ENCODE measurements at regions not wholly inside any gene's neighbourhood (a gene's known extent, or its start where the extent isn't known, plus 50 kb on each side); places are given as distances from the start of the nearest gene placed in this dataset.

GRCh38 chr18:8963876-8964275, 138.6 kb upstream of the NDUFV2 start:
- no peak for TF ChIP-seq POLR2A (IDR thresholded peaks at IDR 0.05; ENCODE audit: low read depth, low read length)
- TF ChIP-seq, protein P1, sequence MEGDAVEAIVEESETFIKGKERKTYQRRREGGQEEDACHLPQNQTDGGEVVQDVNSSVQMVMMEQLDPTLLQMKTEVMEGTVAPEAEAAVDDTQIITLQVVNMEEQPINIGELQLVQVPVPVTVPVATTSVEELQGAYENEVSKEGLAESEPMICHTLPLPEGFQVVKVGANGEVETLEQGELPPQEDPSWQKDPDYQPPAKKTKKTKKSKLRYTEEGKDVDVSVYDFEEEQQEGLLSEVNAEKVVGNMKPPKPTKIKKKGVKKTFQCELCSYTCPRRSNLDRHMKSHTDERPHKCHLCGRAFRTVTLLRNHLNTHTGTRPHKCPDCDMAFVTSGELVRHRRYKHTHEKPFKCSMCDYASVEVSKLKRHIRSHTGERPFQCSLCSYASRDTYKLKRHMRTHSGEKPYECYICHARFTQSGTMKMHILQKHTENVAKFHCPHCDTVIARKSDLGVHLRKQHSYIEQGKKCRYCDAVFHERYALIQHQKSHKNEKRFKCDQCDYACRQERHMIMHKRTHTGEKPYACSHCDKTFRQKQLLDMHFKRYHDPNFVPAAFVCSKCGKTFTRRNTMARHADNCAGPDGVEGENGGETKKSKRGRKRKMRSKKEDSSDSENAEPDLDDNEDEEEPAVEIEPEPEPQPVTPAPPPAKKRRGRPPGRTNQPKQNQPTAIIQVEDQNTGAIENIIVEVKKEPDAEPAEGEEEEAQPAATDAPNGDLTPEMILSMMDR (IDR thresholded peaks at IDR 0.05; ENCODE audit: extremely low read depth in 1 of 2, insufficient read depth in 1 of 2, low read depth in 1 of 2, low read length in 2 of 2) = no peak
- TF ChIP-seq POLR2AphosphoS5 (IDR thresholded peaks at IDR 0.05; ENCODE audit: insufficient read depth, low read depth, low read length) = no peak
- no peak for TF ChIP-seq EZH2 (IDR thresholded peaks at IDR 0.05; ENCODE audit: borderline replicate concordance, low read depth, low read length, severe bottlenecking)
- no peak for TF ChIP-seq MYC (IDR thresholded peaks at IDR 0.05; ENCODE audit: low read depth, low read length)
- TF ChIP-seq MAX (IDR thresholded peaks at IDR 0.05; ENCODE audit: insufficient read depth, insufficient read length) = no peak
- TF ChIP-seq GATA2 (IDR thresholded peaks at IDR 0.05; ENCODE audit: insufficient read depth, insufficient read length, low read depth, low read length) = no peak
- TF ChIP-seq FOS (IDR thresholded peaks at IDR 0.05; ENCODE audit: borderline replicate concordance, insufficient read depth, low read length) = no peak
